ENCODE measurements at regions not wholly inside any gene's neighbourhood (a gene's known extent, or its start where the extent isn't known, plus 50 kb on each side); places are given as distances from the start of the nearest gene placed in this dataset.

- DNase-seq (ENCODE audit: unreplicated experiment) = no peak
- peaks cover 12% of the 10 kb centered on the region for H3K9me3 Mint-ChIP-seq (ENCODE audit: unreplicated experiment)
- peaks cover 5% of the 10 kb centered on the region for H3K36me3 Mint-ChIP-seq (ENCODE audit: insufficient read depth, unreplicated experiment)
- intact Hi-C loops (cut with micrococcal nuclease) = loop anchor here (5.0 to 10.0 kb wide), 3 partner anchors 284 to 536 kb away; no protein-coding TSS in a partner anchor
- BruUV-seq (replicated peaks) = no TSS peak
- CTCF ChIA-PET = interaction anchor here (0.6 to 2.0 kb wide), 7 partner anchors 30 to 1272 kb away, joined by 3 to 5 read pairs (median 4); no protein-coding TSS in a partner anchor
- peaks cover 10% of the 10 kb centered on the region for H3K4me1 Mint-ChIP-seq (ENCODE audit: insufficient read depth, unreplicated experiment)
- no peak overlapping the region for H3K4me3 Mint-ChIP-seq (ENCODE audit: unreplicated experiment)
- H3K27me3 Mint-ChIP-seq (ENCODE audit: insufficient read depth, unreplicated experiment) = no peaks in the 10 kb centered on the region
- TF ChIP-seq, protein P1, sequence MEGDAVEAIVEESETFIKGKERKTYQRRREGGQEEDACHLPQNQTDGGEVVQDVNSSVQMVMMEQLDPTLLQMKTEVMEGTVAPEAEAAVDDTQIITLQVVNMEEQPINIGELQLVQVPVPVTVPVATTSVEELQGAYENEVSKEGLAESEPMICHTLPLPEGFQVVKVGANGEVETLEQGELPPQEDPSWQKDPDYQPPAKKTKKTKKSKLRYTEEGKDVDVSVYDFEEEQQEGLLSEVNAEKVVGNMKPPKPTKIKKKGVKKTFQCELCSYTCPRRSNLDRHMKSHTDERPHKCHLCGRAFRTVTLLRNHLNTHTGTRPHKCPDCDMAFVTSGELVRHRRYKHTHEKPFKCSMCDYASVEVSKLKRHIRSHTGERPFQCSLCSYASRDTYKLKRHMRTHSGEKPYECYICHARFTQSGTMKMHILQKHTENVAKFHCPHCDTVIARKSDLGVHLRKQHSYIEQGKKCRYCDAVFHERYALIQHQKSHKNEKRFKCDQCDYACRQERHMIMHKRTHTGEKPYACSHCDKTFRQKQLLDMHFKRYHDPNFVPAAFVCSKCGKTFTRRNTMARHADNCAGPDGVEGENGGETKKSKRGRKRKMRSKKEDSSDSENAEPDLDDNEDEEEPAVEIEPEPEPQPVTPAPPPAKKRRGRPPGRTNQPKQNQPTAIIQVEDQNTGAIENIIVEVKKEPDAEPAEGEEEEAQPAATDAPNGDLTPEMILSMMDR (IDR thresholded peaks at IDR 0.05; ENCODE audit: unreplicated experiment) = no peak
- POLR2A ChIA-PET = interaction anchor here (0.7 kb wide), 1 partner anchor 246 kb away, joined by 3 read pairs; no protein-coding TSS in a partner anchor
- no peak overlapping the region for H3K27ac Mint-ChIP-seq (ENCODE audit: low read depth, unreplicated experiment)
Measured at GRCh38 chr9:16191191-16191590, 638.3 kb downstream of the CCDC171 start.

GRCh38 chr9:16191691-16192402 is 639.0 kb downstream of the CCDC171 start:
- POLR2A ChIA-PET = no interaction called here
- TF ChIP-seq, protein P1 (IDR thresholded peaks at IDR 0.05; ENCODE audit: unreplicated experiment) = peak; percentile 60

GRCh38 chr9:16192403-16193017 is 639.7 kb downstream of the CCDC171 start:
- Mint-ChIP-seq H3K9me3 (ENCODE audit: unreplicated experiment) (peaks cover 12% of the 10 kb centered on the region), H3K4me3 (ENCODE audit: unreplicated experiment) (peak overlapping the region; percentile 53), H3K4me1 (ENCODE audit: insufficient read depth, unreplicated experiment) (peaks cover 13% of the 10 kb centered on the region), H3K27me3 (ENCODE audit: insufficient read depth, unreplicated experiment) (no peaks in the 10 kb centered on the region), H3K36me3 (ENCODE audit: insufficient read depth, unreplicated experiment) (peaks cover 5% of the 10 kb centered on the region), H3K27ac (ENCODE audit: low read depth, unreplicated experiment) (no peak overlapping the region)
- POLR2A ChIA-PET = no interaction called here
- intact Hi-C loops (cut with micrococcal nuclease) = loop anchor here (1.0 to 10.0 kb wide), 6 partner anchors 282 to 1271 kb away; no protein-coding TSS in a partner anchor
- TF ChIP-seq, protein P1 (IDR thresholded peaks at IDR 0.05; ENCODE audit: unreplicated experiment) = no peak
- peak; percentile 10 for DNase-seq (ENCODE audit: unreplicated experiment)
- BruUV-seq (replicated peaks) = no TSS peak
- CTCF ChIA-PET = interaction anchor here (0.5 to 2.0 kb wide), 6 partner anchors 9 to 1271 kb away, joined by 3 to 4 read pairs (median 3); no protein-coding TSS in a partner anchor

More at GRCh38 chr9:16191691-16192402, 639.0 kb downstream of the CCDC171 start:
- DNase-seq (ENCODE audit: unreplicated experiment) = peak; percentile 74
- H3K9me3 Mint-ChIP-seq (ENCODE audit: unreplicated experiment) = peaks cover 12% of the 10 kb centered on the region
- intact Hi-C loops (cut with micrococcal nuclease) = loop anchor here (1.0 to 10.0 kb wide), 6 partner anchors 283 to 1271 kb away; no protein-coding TSS in a partner anchor
- H3K27me3 Mint-ChIP-seq (ENCODE audit: insufficient read depth, unreplicated experiment) = no peaks in the 10 kb centered on the region
- CTCF ChIA-PET = interaction anchor here (0.6 to 2.0 kb wide), 8 partner anchors 30 to 1272 kb away, joined by 3 to 5 read pairs (median 4); no protein-coding TSS in a partner anchor
- BruUV-seq (replicated peaks) = no TSS peak
- H3K36me3 Mint-ChIP-seq (ENCODE audit: insufficient read depth, unreplicated experiment) = peaks cover 5% of the 10 kb centered on the region
- H3K4me3 Mint-ChIP-seq (ENCODE audit: unreplicated experiment) = peak overlapping the region; percentile 53
- no peak overlapping the region for H3K27ac Mint-ChIP-seq (ENCODE audit: low read depth, unreplicated experiment)
- H3K4me1 Mint-ChIP-seq (ENCODE audit: insufficient read depth, unreplicated experiment) = peaks cover 13% of the 10 kb centered on the region

DNA sequence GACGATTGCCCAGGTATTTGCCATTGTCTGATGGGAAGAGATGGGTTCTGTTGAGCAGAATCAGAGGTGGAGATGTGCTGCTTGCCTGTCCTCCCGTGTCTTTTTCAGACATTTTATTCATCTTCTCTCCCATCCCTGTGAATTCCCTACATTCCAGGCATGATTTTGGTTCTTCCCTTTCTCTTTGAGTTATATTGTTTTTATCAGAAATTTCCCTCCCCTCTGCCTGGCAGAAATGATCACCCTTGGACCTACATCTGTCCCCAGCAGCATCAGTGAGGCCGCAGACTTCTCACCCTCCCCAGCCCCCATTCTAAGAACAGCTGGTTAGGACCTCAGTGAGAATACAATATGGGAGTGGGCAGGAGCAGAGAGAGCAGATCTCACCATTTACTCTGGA is 640.2 kb downstream of the CCDC171 start:
- intact Hi-C loops (cut with micrococcal nuclease) = loop anchor here (5.0 to 10.0 kb wide), 3 partner anchors 282 to 534 kb away; no protein-coding TSS in a partner anchor
- Mint-ChIP-seq H3K4me3 (ENCODE audit: unreplicated experiment) (no peak overlapping the region), H3K9me3 (ENCODE audit: unreplicated experiment) (peaks cover 12% of the 10 kb centered on the region), H3K36me3 (ENCODE audit: insufficient read depth, unreplicated experiment) (peaks cover 5% of the 10 kb centered on the region), H3K27me3 (ENCODE audit: insufficient read depth, unreplicated experiment) (no peaks in the 10 kb centered on the region), H3K27ac (ENCODE audit: low read depth, unreplicated experiment) (no peak overlapping the region), H3K4me1 (ENCODE audit: insufficient read depth, unreplicated experiment) (peaks cover 13% of the 10 kb centered on the region)
- TF ChIP-seq, protein P1 (IDR thresholded peaks at IDR 0.05; ENCODE audit: unreplicated experiment) = no peak
- no TSS peak for BruUV-seq (replicated peaks)
- DNase-seq (ENCODE audit: unreplicated experiment) = no peak
- POLR2A ChIA-PET = no interaction called here
- CTCF ChIA-PET = interaction anchor here (0.5 to 2.0 kb wide), 5 partner anchors 8 to 1270 kb away, joined by 3 to 4 read pairs (median 3); no protein-coding TSS in a partner anchor
